Upper lobe of left lung (tissue), 4 donors: ENCODE measurements at regions not wholly inside any gene's neighbourhood (a gene's known extent, or its start where the extent isn't known, plus 50 kb on each side); places are given as distances from the start of the nearest gene placed in this dataset.

Experiments
- POLR2A ChIP-seq, 4 donors: fragments of 450-650 bp; IDR thresholded peaks; one replicate each; pipeline ENCODE4 v1.5.1; 2016 to 2017; ENCODE audit warnings: antibody characterized with exemption in 4 of 4, mild to moderate bottlenecking in 2 of 4
- POLR2AphosphoS5 ChIP-seq, 2 donors: sonication (generic); formaldehyde crosslinking; IDR thresholded peaks; one replicate each; pipeline ENCODE4 v1.5.1; 2017; ENCODE audit warnings: antibody characterized with exemption in 2 of 2
- TF ChIP-seq, protein P1 (sequence below), 6 experiments: fragments of 450-650 bp in 4 of 6; fragments of 200-600 bp in 2 of 6; sonication (generic) in 2 of 6; IDR thresholded peaks; one replicate each; pipeline ENCODE4 v1.5.1; 2016 to 2019; ENCODE audit warnings: antibody characterized with exemption in 6 of 6

DNA sequence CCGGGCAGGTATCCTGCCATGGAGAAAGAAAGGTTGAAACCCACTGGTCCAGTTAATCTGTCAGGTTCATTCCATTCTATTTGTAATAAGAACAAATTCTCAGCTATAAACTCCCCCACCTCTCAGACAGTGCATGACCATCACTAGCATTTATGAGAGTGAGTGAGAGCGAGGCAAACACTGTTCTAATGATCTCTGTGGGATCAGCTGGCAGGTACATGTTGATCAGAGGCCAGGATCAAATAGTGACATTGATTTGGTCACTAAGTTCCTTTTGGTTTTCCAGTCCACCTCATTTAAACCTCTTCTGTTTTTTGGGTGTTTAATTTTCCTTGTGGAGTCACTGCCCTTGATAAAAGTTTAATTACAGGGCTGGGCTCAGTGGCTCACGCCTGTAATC is 423.1 kb upstream of the CHST9 start:
- TF ChIP-seq, protein P1, sequence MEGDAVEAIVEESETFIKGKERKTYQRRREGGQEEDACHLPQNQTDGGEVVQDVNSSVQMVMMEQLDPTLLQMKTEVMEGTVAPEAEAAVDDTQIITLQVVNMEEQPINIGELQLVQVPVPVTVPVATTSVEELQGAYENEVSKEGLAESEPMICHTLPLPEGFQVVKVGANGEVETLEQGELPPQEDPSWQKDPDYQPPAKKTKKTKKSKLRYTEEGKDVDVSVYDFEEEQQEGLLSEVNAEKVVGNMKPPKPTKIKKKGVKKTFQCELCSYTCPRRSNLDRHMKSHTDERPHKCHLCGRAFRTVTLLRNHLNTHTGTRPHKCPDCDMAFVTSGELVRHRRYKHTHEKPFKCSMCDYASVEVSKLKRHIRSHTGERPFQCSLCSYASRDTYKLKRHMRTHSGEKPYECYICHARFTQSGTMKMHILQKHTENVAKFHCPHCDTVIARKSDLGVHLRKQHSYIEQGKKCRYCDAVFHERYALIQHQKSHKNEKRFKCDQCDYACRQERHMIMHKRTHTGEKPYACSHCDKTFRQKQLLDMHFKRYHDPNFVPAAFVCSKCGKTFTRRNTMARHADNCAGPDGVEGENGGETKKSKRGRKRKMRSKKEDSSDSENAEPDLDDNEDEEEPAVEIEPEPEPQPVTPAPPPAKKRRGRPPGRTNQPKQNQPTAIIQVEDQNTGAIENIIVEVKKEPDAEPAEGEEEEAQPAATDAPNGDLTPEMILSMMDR (IDR thresholded peaks at IDR 0.05) = no peak
- TF ChIP-seq POLR2AphosphoS5 (IDR thresholded peaks at IDR 0.05) = no peak
- TF ChIP-seq POLR2A (IDR thresholded peaks at IDR 0.05) = no peak
